ENCODE measurements at regions not wholly inside any gene's neighbourhood (a gene's known extent, or its start where the extent isn't known, plus 50 kb on each side); places are given as distances from the start of the nearest gene placed in this dataset.

DNA sequence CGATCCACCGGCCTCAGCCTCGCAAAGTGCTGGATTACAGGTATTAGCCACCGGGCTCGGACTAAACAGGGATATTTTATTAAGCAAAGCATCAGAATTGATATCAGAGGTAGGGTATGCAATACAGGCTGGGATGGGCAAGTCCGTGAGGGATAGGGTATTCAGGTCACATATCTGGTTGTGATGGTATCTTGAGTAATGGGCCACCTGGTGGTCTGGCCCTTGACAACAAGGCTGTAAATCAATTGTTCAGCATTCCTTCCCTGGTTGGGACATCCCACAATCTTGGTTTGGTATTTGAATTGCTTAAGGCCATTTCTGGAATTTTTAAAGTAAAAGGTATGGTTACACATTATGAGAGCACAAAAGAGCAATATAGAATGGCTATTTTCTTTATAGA is 1588.0 kb downstream of the SLITRK1 start:
- no TSS peak for BruUV-seq (replicated peaks)
- Mint-ChIP-seq H3K4me3 (ENCODE audit: unreplicated experiment) (no peak overlapping the region), H3K4me1 (ENCODE audit: insufficient read depth, unreplicated experiment) (no peaks in the 10 kb centered on the region), H3K9me3 (ENCODE audit: unreplicated experiment) (no peaks in the 10 kb centered on the region), H3K27ac (ENCODE audit: low read depth, unreplicated experiment) (no peak overlapping the region), H3K36me3 (ENCODE audit: insufficient read depth, unreplicated experiment) (no peaks in the 10 kb centered on the region), H3K27me3 (ENCODE audit: insufficient read depth, unreplicated experiment) (no peaks in the 10 kb centered on the region)
- no peak for DNase-seq (ENCODE audit: unreplicated experiment)
- ChIA-PET CTCF (no interaction called here), POLR2A (no interaction called here)
- intact Hi-C loops (cut with micrococcal nuclease), result no loop called here
- TF ChIP-seq, protein P1, sequence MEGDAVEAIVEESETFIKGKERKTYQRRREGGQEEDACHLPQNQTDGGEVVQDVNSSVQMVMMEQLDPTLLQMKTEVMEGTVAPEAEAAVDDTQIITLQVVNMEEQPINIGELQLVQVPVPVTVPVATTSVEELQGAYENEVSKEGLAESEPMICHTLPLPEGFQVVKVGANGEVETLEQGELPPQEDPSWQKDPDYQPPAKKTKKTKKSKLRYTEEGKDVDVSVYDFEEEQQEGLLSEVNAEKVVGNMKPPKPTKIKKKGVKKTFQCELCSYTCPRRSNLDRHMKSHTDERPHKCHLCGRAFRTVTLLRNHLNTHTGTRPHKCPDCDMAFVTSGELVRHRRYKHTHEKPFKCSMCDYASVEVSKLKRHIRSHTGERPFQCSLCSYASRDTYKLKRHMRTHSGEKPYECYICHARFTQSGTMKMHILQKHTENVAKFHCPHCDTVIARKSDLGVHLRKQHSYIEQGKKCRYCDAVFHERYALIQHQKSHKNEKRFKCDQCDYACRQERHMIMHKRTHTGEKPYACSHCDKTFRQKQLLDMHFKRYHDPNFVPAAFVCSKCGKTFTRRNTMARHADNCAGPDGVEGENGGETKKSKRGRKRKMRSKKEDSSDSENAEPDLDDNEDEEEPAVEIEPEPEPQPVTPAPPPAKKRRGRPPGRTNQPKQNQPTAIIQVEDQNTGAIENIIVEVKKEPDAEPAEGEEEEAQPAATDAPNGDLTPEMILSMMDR (IDR thresholded peaks at IDR 0.05; ENCODE audit: unreplicated experiment), result no peak

DNA sequence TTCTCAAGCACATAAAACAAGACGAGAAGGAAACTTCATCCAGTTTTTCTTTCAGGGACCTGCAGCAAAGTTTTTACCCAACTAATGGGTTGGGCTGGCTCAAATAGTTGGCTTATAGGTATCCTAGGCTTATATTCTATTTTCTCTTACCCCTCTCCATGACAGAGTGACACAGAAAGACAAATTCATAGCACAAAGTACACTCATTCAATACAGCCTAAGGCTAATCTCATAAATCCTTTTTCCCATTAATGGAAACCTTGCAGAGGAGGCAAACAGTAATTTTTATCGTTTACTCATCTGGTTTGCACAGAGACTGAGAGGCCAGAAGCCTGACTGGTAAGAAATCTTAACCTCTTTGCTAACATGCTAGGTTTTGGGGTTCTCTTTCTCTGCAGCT is 1589.9 kb downstream of the SLITRK1 start:
- POLR2A ChIA-PET, result no interaction called here
- H3K27me3 Mint-ChIP-seq (ENCODE audit: insufficient read depth, unreplicated experiment), result no peaks in the 10 kb centered on the region

DNA sequence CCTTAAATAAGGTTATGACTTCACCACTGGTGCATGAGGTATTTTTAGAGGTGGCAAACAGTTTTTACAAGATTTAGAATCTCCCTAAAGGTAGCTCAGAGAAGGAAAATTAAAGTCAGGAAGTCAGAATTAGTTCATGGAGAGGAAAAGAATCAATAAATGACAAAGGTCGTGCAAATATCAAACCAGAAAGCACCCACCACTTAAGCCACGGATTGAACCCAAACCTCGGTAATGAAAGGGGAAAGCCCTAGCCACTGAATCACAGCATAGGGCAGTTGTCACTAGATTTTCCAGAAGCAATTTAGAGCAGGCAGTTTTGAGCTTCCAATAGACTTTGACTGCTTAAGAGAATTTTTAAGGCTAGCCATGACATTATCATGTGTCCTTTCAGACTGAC is 1590.4 kb downstream of the SLITRK1 start:
- Mint-ChIP-seq H3K36me3 (ENCODE audit: insufficient read depth, unreplicated experiment) (no peaks in the 10 kb centered on the region), H3K9me3 (ENCODE audit: unreplicated experiment) (no peaks in the 10 kb centered on the region), H3K4me3 (ENCODE audit: unreplicated experiment) (no peak overlapping the region), H3K27me3 (ENCODE audit: insufficient read depth, unreplicated experiment) (no peaks in the 10 kb centered on the region), H3K27ac (ENCODE audit: low read depth, unreplicated experiment) (no peak overlapping the region), H3K4me1 (ENCODE audit: insufficient read depth, unreplicated experiment) (no peaks in the 10 kb centered on the region)
- TF ChIP-seq, protein P1 (IDR thresholded peaks at IDR 0.05; ENCODE audit: unreplicated experiment), result no peak
- BruUV-seq (replicated peaks), result no TSS peak
- ChIA-PET POLR2A (no interaction called here), CTCF (no interaction called here)
- no peak for DNase-seq (ENCODE audit: unreplicated experiment)
- intact Hi-C loops (cut with micrococcal nuclease), result no loop called here

More for the DNA sequence above, 1589.9 kb downstream of the SLITRK1 start:
- Mint-ChIP-seq H3K27ac (ENCODE audit: low read depth, unreplicated experiment) (no peak overlapping the region), H3K4me1 (ENCODE audit: insufficient read depth, unreplicated experiment) (no peaks in the 10 kb centered on the region), H3K4me3 (ENCODE audit: unreplicated experiment) (no peak overlapping the region), H3K9me3 (ENCODE audit: unreplicated experiment) (no peaks in the 10 kb centered on the region), H3K36me3 (ENCODE audit: insufficient read depth, unreplicated experiment) (no peaks in the 10 kb centered on the region)
- no peak for DNase-seq (ENCODE audit: unreplicated experiment)
- TF ChIP-seq, protein P1 (IDR thresholded peaks at IDR 0.05; ENCODE audit: unreplicated experiment), result no peak
- CTCF ChIA-PET, result no interaction called here
- no TSS peak for BruUV-seq (replicated peaks)
- intact Hi-C loops (cut with micrococcal nuclease), result no loop called here

DNA sequence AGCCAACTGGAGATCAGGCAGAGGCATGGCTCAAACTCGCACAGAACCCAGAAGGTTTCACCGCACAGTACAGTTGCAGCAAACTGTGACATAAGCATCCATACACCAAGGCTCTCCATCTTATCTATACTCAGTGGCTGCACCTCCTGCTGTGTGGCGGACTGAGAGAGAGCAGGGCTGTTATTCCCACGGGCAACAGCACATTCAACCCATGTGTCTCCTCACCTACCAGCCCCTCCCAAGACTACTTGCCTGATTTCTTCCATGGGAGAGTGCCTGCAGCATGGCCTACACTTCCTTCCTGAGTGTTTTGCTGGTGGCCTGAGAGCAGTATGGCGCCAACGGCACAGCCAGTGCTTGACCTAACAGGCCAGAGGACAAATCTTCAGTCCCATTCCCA is 1606.6 kb downstream of the SLITRK1 start:
- Mint-ChIP-seq H3K4me3 (ENCODE audit: unreplicated experiment) (no peak overlapping the region), H3K4me1 (ENCODE audit: insufficient read depth, unreplicated experiment) (no peaks in the 10 kb centered on the region), H3K27ac (ENCODE audit: low read depth, unreplicated experiment) (no peak overlapping the region), H3K27me3 (ENCODE audit: insufficient read depth, unreplicated experiment) (no peaks in the 10 kb centered on the region), H3K9me3 (ENCODE audit: unreplicated experiment) (no peaks in the 10 kb centered on the region), H3K36me3 (ENCODE audit: insufficient read depth, unreplicated experiment) (no peaks in the 10 kb centered on the region)
- BruUV-seq (replicated peaks), result no TSS peak
- TF ChIP-seq, protein P1 (IDR thresholded peaks at IDR 0.05; ENCODE audit: unreplicated experiment), result no peak
- ChIA-PET CTCF (no interaction called here), POLR2A (no interaction called here)
- no peak for DNase-seq (ENCODE audit: unreplicated experiment)
- intact Hi-C loops (cut with micrococcal nuclease), result no loop called here
